Tibial nerve (tissue), 4 donors: ENCODE measurements at regions not wholly inside any gene's neighbourhood (a gene's known extent, or its start where the extent isn't known, plus 50 kb on each side); places are given as distances from the start of the nearest gene placed in this dataset.

ENCODE experiments used
- DNase-seq, 2 donors: peaks; one replicate each; pipeline ENCODE4 v3.0.0-alpha.2; 2019; ENCODE audit warnings: low spot score in 2 of 2
- H3K27ac ChIP-seq, 4 donors: fragments of 200-600 bp; sonication (generic) in 3 of 4; one replicate each; pipeline ENCODE4 v1.5.1; 2017 to 2019; ENCODE audit warnings: mild to moderate bottlenecking in 1 of 4
- H3K27me3 ChIP-seq, 2 donors: fragments of 200-600 bp; sonication (generic) in 1 of 2; one replicate each; pipeline versions ENCODE4 v1.5.1 to v1.6.0; 2017 to 2019
- H3K36me3 ChIP-seq, 3 donors: fragments of 200-600 bp; sonication (generic); one replicate each; pipeline ENCODE4 v1.5.1; 2018 to 2019
- H3K4me1 ChIP-seq, 4 donors: fragments of 200-600 bp; sonication (generic) in 3 of 4; one replicate each; pipeline ENCODE4 v1.5.1; 2017 to 2019
- H3K4me3 ChIP-seq, 4 donors: fragments of 200-600 bp; sonication (generic) in 3 of 4; one replicate each; pipeline ENCODE4 v1.5.1; 2017 to 2019; ENCODE audit warnings: mild to moderate bottlenecking in 1 of 4, moderate library complexity in 1 of 4
- H3K9me3 ChIP-seq, 4 donors: fragments of 200-600 bp; sonication (generic) in 3 of 4; one replicate each; pipeline ENCODE4 v1.5.1; 2017 to 2019
- CTCF ChIP-seq, 5 experiments: fragments of 200-600 bp in 3 of 5; fragments of 450-650 bp in 2 of 5; sonication (generic) in 3 of 5; IDR thresholded peaks; one replicate each; pipeline ENCODE4 v1.5.1; 2016 to 2019; ENCODE audit warnings: antibody characterized with exemption in 5 of 5, mild to moderate bottlenecking in 3 of 5, moderate library complexity in 2 of 5
- EP300 ChIP-seq, 2 donors: sonication (generic); formaldehyde crosslinking; IDR thresholded peaks; one replicate each; pipeline ENCODE4 v1.6.1; 2017; ENCODE audit warnings: antibody characterized with exemption in 2 of 2, mild to moderate bottlenecking in 1 of 2
- POLR2A ChIP-seq, 2 donors: fragments of 450-650 bp; IDR thresholded peaks; one replicate each; pipeline ENCODE4 v1.6.1; 2017; ENCODE audit warnings: antibody characterized with exemption in 2 of 2, mild to moderate bottlenecking in 2 of 2, moderate library complexity in 2 of 2
- WGBS, 2 donors: methylation state at CpG; one replicate each; pipeline ENCODE4 v1.1.5; 2018; 5-methylcytosine and 5-hydroxymethylcytosine counted together

- Histone ChIP-seq H3K27me3 (no peaks in the 10 kb centered on the region), H3K4me3 (no peak overlapping the region), H3K27ac (no peak overlapping the region), H3K4me1 (peaks cover 0 to 3% (median 0%) of the 10 kb centered on the region in 4 donors), H3K36me3 (no peaks in the 10 kb centered on the region), H3K9me3 (no peaks in the 10 kb centered on the region)
- no peak for DNase-seq
- WGBS, 2 donors, result 87 to 92% methylated on average over 2 of the region's 2 CpGs
- no peak for TF ChIP-seq EP300 (IDR thresholded peaks at IDR 0.05)
- TF ChIP-seq POLR2A (IDR thresholded peaks at IDR 0.05), result no peak
- TF ChIP-seq CTCF (IDR thresholded peaks at IDR 0.05), result no peak
These were observed 215.6 kb upstream of the CLINT1 start for GRCh38 chr5:158074597-158074991.

GRCh38 chr5:158070859-158071258 is 211.9 kb upstream of the CLINT1 start:
- TF ChIP-seq POLR2A (IDR thresholded peaks at IDR 0.05) (no peak), EP300 (IDR thresholded peaks at IDR 0.05) (no peak), CTCF (IDR thresholded peaks at IDR 0.05) (no peak)
- no peak overlapping the region for H3K27ac ChIP-seq
- H3K9me3 ChIP-seq, result no peaks in the 10 kb centered on the region
- peaks cover 0 to 6% (median 0%) of the 10 kb centered on the region in 4 donors for H3K4me1 ChIP-seq
- no peaks in the 10 kb centered on the region for H3K36me3 ChIP-seq
- 72 to 73% methylated on average over 1 of the region's 1 CpG for WGBS, 2 donors
- no peaks in the 10 kb centered on the region for H3K27me3 ChIP-seq
- H3K4me3 ChIP-seq, result no peak overlapping the region
- DNase-seq, result no peak

- Histone ChIP-seq H3K9me3 (no peaks in the 10 kb centered on the region), H3K4me1 (peaks cover 0 to 3% (median 0%) of the 10 kb centered on the region in 4 donors), H3K36me3 (no peaks in the 10 kb centered on the region), H3K27ac (no peak overlapping the region), H3K27me3 (no peaks in the 10 kb centered on the region), H3K4me3 (no peak overlapping the region)
- DNase-seq, result no peak
- whole genome bisulfite sequencing, 2 donors, result 58 to 82% methylated on average over 2 of the region's 2 CpGs
- TF ChIP-seq POLR2A (IDR thresholded peaks at IDR 0.05), result no peak
- TF ChIP-seq EP300 (IDR thresholded peaks at IDR 0.05), result no peak
- no peak for TF ChIP-seq CTCF (IDR thresholded peaks at IDR 0.05)
These were observed 210.9 kb upstream of the CLINT1 start for GRCh38 chr5:158069838-158070237.

GRCh38 chr5:158068964-158069363 is 210.0 kb upstream of the CLINT1 start:
- no peak for DNase-seq
- Histone ChIP-seq H3K36me3 (no peaks in the 10 kb centered on the region), H3K9me3 (no peaks in the 10 kb centered on the region), H3K4me1 (peaks cover 0 to 3% (median 0%) of the 10 kb centered on the region in 4 donors), H3K27ac (no peak overlapping the region), H3K27me3 (no peaks in the 10 kb centered on the region), H3K4me3 (no peak overlapping the region)
- WGBS, 2 donors, result 47 to 67% methylated on average over 4 of the region's 4 CpGs
- TF ChIP-seq EP300 (IDR thresholded peaks at IDR 0.05) (no peak), CTCF (IDR thresholded peaks at IDR 0.05) (no peak), POLR2A (IDR thresholded peaks at IDR 0.05) (no peak)

- no peaks in the 10 kb centered on the region for H3K27me3 ChIP-seq
- no peak overlapping the region for H3K4me3 ChIP-seq
- no peak overlapping the region for H3K27ac ChIP-seq
- no peak for TF ChIP-seq CTCF (IDR thresholded peaks at IDR 0.05)
- no peak for TF ChIP-seq EP300 (IDR thresholded peaks at IDR 0.05)
- no peak for TF ChIP-seq POLR2A (IDR thresholded peaks at IDR 0.05)
- no peak for DNase-seq
- no peaks in the 10 kb centered on the region for H3K9me3 ChIP-seq
- WGBS, 2 donors, result 36 to 68% methylated on average over 1 of the region's 1 CpG
- H3K4me1 ChIP-seq, result peaks cover 0 to 3% (median 0%) of the 10 kb centered on the region in 4 donors
- no peaks in the 10 kb centered on the region for H3K36me3 ChIP-seq
These were observed 207.1 kb upstream of the CLINT1 start for GRCh38 chr5:158066076-158066475.
